C1 segment of cervical spinal cord (tissue), 14 donors: ENCODE measurements at regions not wholly inside any gene's neighbourhood (a gene's known extent, or its start where the extent isn't known, plus 50 kb on each side); places are given as distances from the start of the nearest gene placed in this dataset.
"Not testable (repeated sequence)": the region's sequence is repeated elsewhere in the genome, so short reads cannot be mapped to it uniquely, and the experiment has no call there.

Experiments used
- DNase-seq, 14 donors: peaks; one replicate each; lab custom pipeline; 2025; lab: John Stamatoyannopoulos, UW

DNA sequence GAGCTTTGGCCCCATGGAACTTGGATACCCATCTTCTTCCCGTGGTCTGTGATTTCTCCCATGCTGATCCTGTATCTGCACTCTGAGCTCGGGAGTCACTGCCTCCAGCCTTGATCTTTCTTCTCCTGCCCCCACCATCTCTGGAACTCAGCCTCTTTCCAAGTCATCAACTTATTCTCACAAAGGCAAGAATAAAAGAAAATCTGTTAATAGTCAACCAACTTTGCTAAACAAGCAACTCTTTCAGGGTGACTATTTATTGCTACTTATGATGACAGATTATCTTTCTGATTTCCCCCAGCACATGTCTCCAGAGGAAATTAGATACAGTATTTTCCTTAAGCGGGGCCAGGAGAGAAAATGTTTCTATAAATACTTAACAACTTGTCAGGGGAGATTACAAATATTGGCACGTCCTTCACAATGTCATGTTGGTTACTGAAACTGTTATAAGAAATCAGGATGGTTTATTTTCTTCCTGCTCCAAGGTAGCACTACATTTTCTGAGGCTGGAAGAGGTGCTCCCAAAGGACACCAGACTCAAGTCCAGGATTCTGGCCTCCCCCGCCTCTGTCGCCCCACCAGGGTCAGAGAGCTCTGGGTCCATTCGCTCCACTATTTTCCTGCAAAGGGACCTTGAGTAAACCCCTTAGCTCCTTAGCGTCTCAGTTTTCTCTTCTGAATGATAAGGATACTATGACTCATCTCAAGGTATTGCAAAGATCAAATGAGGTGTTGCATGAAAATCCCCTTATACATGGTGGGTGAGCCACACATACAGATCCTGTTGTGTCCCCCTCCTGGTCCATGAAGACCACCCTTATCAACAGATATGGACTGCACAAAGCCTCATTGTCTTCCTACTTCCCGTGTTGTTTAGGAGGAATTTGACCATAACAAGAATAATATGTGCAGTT lies 205.2 kb upstream of the WSCD1 start:
- no peak for DNase-seq

DNA sequence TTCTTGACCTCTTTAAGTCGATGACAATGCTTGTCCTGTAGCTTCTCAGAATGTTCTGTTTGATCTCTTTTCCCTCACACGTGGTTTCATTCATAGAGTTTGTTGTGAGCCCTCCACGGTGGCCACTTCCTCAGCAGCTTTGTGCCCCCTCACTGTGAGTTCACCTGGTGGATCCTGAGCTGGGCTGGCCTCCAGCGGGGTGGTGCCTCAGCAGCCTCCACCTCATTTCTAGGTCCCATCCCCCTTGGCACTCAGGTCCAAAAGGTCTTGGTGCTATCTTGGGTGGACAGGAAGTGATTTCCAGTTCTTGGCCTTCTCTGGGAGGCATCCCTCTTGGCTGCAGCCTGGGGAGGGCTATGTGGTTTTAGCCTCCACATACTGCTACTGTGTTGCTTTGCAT lies 203.2 kb upstream of the WSCD1 start:
- no peak for DNase-seq

DNA sequence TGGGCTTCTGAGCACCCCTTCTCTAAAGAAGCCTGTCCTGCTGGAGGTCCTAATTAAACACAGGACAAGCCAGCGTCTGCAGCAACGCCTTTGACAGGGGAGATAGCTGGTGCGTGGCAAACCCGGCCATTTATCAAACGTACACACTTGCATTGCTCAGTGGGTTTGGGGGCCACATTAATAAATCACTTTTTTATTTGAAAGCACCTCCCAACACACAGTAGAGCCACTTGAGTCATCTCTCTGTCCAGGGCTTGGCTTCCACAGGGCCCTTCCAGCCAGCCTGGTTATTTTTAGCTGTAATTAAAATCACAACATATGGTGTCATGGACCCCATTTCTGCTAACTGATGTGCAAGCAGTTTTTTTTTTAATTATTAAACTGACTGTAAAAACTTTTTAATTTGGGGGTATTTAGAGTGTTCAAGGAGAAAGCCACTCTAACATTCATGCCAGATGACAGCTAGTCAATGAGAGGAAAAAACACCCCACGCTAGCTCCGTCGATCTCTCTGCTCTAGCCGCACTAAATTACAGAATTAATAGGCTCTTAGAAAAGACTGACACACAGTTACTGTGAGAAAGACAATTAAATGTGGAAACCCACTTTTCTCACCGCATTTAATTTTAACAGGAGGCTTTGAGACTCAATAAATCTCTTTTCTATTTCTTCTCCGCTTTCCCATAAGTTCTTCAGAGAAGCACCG lies 201.0 kb upstream of the WSCD1 start:
- no peak for DNase-seq

DNA sequence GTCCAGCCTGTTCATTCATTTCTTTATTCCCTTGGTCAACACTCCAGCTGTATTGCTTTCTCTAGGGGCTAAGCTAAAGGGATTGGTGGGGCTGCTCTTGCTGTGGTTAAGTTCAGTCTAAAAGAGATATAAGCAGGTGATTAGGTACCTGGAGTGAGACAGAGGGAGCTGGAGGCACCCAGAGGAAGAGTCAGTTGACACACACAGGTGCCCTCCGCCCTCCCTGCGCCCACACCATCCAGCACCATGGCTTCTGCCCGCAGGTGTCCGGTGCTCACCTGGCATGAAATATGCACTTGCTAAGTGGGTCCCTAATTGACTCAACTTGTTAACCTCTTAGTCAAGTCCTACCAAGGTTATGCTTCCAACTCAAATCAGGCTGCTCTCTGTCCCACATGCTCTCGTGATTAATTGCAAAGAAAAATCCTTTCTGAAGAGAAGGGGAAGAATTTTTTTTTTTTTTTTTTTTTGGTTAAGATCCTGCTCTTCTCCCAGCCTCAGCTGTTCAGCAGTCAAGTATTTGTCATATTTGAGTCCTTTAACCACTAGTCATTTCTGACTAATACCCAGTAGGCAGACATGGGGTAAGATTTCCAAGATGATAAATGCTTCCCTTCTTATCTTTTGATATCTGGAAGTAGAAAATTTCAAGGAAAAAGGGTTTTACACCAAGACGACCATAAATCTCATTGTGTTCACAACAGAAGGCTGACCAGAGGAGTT lies 199.8 kb upstream of the WSCD1 start:
- DNase-seq = no peak

DNA sequence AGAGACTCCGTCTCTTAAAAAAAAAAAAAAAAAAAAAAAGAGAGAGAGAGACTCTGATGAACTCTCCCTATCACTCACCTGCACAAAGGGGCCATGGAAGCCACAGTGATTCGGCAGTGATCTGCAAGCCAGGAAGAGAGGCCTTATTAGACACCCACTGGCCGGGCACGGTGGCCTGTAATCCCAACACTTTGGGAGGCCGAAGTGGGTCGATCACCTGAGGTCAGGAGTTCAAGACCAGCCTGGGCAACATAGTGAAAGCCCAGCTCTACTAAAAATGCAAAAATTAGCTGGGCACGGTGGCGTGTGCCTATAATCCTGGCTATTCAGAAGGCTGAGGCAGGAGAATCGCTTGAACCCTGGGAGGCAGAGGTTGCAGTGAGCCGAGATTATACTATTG lies 198.5 kb upstream of the WSCD1 start:
- DNase-seq = no peak

DNA sequence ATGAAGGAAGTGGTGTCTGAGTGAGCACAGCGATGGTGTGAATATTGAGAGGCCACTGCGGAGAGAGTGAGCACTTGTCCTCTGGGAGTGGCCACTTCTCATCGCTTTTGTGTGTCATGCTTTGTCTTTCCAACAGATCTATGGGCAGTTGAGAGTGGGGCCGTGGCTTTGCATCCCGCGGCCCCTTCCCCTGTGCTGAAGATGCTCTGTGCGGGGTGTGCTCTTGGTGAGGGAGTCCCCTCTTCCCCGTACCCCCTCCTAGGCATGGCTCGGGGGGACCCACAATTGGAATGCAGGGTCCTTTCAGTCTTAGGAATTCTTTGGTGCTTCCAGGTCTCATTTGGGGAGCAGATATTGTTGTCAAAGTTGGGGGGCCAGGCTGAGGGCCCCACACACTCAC lies 197.3 kb upstream of the WSCD1 start:
- no peak for DNase-seq

DNA sequence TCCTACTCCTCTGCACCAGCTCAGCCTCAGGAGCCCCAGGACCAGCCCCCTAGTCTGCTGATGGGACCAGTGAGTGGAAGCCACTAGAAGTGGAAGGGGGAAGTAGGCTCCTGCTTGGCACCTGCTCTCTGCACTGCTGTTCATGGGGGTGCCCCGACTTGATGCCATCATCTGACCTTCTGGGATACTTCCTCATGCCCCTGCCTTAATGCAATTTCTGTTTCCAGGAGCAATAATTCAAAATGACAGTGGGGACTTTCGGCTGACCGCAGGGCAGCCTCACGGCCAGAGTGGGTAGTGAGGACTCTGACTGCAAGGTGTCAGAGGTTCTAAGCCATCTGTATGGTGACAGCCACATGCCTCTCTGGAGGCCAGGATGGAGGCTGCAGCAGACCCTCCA lies 196.4 kb upstream of the WSCD1 start:
- no peak for DNase-seq

DNA sequence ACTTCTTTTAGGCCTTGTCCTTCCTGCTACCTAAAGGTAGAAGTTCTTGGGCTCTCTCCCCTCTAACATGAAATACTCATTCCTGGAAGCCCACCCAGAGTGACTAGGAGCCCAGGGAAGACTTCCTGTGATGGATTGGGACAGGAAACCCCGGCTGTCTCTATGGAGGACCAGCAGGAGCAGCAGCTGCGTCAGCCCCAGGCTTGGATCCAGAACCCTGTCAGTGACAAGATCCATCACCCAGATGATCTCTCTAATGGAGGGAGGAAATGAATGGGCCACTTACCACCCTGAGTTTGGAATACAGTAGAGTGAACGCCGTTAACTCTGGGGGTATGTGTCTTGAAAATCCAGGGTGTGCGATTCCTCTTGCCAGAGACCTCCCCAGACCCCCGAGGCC lies 195.7 kb upstream of the WSCD1 start:
- DNase-seq = peak in 7 of 14 donors; percentile 7 to 52 (median 19)

DNA sequence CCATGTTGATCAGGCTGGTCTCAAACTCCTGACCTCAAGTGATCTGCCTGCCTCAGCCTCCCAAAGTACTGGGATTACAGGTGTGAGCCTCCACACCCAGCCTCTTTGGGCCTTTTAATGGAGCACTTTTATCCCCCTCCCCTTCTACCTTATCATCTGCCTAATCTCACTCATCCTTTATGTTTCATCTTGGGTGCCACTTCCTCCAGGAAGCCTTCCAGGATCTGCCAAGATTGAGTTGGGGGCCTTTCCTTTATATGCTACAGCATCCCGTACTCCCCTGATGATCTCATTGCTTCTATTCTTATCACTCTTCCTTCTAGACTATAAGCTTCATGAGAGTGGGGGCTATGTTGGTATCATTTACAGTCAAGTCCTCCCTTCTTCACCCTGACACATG lies 192.8 kb upstream of the WSCD1 start:
- no peak for DNase-seq

DNA sequence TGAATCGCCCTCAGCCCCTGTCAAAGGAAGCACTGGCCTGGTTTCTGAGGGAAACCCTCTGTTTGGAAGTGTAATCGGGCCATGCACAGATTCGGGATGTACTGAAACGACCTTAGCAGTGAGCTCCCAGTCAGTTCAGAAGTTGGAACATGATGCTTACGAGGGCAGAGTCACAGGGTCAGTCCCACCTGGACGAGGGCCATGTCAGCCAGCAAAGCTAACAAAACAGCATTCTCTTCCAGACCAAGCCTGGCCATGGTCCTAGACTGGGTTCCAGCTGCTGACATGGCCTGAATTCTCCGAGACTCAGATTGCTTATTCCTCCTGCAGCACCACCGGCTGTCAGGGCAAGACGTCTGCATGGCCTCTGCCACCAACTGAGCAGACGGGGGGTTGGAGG lies 192.2 kb upstream of the WSCD1 start:
- peak; percentile 3 to 86 (median 70) for DNase-seq

DNA sequence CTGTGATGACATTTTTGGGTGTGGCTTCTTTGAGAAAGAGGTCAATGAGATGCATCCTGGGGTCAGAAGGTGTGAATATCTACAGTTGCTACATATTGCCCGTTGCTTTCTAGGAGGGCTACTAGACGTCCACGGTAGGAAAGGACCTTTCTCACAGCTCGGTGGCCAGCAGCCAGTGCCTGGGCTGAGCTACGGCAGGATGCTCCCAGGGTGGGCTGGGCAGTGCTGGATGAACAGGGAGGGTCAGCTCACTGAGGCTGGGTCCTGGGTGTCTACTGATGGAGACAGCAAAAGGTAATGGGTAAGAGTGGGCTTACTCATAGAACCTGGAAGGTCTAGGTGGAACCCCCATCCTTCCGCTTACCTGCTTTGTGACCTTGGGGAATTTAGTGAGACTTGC lies 188.3 kb upstream of the WSCD1 start:
- no peak for DNase-seq

DNA sequence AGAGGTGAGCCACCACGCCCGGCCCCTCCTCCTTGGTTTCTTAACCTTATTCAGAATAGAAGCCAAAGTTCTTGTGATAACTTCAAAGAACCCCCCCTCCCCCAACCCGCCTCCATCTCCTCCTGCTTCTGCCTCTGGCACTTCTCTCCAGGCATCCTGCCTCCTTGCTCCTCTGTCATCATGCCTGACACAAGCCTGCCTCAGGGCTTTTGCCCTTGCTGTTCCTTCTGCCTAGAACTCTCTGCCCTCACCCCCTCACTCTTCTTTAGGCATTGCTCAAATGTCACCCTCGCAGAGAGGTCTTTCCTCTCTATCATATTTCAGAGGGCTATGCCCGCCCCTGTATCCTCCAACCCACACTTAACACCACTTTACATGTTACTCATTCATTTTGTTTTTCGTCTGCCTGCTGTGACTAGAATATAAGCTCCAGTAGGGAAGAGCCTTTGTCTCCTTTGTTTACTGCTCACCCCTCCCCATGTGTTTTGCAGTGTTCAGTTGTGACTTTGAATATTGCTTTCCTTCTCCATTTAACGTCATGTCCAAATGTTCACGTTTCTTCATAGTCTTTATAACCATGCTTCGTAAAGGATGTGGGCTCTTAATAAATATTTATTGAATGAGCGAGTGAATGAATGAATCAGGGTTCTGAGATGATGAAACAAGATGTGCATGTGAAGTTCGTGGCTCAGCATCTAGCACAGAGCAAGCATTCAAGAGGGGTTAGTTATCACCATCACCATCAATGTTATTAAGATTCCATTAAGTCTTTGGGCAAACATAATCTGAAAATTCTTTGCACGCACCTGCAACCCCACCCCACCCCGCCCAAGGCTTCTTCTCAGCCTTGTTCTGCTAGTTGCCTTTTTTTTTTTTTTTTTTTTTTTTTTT lies 186.2 kb upstream of the WSCD1 start:
- DNase-seq = no peak

DNA sequence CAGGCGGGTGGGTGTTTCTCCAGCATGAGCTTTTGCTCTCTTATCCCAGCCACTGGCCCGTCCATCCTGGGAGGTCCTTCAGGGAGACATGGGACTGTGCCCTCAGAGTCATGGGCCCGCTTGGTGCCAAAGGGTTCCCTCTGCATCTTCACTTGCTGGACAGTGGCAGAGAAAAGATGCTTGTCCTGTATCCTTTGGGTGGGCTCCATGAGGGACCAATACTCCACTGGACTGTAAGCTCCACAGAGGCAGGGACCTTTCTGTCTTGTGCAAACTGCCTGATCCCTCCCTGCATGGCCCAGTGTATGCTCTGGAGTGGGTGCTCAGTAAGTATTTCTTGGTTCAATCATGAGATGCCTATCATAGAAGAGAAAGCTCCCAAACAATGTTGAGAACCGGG lies 184.8 kb upstream of the WSCD1 start:
- DNase-seq = no peak

DNA sequence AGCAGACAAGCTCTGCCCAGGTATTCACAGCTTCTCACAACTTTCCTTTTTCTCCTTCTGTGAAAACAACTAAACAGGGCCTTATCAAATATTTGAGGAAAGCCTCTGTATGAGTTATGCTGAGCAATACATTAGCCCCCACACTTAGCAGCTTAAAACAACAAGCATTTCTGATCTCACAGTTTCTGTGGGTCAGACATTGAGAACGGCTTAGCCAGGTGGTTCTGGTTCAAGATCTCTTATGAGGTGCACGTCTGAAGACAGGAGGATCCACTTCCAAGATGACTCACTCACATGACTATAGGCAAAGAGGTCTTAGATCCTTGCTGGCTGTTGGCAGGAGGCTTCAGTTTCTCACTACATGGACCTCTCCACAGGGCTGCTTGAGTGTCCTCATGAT lies 181.4 kb upstream of the WSCD1 start:
- DNase-seq = no peak

DNA sequence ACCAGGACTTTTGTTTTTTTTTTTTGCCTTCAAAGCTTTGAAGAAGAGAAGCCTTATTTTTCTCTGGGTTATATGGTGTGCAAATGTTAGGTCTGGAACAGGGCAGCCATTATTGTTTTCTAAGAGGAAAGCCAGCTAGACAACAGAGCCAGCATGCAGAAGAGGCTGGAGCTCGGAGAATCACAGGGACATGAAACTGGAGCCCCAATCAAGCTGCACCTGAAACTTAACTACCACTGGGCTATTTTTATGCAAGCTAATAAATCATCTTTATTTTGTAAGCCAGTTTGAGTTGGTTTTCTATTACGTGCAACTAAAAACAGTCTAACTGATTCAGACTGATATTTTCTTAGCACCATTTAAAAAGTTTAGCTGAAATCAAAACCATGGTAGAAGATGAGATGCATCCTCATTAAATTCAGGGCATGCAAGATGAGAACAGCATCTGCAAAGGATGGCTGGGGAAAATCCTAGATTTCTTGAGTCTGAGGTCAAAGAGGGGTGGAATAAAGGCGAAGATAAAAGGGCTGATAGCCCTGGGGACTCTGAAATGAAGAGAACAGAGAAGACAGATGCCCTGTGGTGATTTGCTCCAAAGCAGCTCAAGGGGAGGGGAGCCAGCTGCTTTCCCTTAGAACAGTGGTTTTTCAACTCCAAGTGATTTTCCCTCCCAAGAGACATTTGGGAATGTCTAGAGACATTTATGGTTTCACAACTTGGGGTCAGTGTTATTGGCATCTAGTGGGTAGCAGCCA lies 177.1 kb upstream of the WSCD1 start:
- DNase-seq = peak in 4 of 14 donors; percentile 21 to 45 (median 30)

DNA sequence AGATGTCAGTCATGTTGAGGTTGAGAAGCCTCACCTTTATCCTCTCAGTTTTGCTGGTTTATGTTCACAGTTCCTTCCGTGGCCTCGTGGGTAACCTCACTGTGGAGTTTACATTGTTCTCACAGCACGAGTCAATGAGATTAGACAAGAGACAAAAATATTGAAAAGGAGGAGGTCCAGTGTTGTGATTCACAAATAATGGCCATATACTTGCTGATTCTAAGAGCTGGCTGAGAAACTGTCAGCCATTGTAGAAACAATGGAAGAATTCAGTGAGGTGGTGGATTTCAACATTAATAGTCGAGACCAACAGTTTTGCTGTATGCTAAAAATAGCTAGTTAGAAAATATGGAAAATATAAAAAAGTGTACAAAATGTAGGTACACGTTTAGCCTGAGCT lies 176.4 kb upstream of the WSCD1 start:
- no peak for DNase-seq

DNA sequence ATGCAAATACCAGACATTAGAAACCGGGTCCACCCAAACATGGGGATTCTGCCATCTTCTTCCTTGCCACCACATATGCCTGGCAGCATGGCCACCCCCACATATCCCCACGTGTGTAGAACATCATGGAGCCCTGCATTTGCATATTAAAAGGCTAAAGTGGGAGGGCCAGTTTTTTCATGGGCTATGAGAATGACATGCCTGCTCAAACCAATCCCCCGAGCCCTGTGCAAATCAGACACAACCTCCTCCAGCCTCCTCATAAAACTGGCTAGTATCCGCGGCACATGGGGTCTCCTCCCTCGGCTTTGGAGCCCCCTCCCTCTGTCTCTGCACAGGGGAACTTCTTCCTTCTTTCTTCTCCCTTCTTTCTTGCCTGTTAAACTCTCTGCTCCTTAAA lies 174.9 kb upstream of the WSCD1 start:
- DNase-seq = no peak

DNA sequence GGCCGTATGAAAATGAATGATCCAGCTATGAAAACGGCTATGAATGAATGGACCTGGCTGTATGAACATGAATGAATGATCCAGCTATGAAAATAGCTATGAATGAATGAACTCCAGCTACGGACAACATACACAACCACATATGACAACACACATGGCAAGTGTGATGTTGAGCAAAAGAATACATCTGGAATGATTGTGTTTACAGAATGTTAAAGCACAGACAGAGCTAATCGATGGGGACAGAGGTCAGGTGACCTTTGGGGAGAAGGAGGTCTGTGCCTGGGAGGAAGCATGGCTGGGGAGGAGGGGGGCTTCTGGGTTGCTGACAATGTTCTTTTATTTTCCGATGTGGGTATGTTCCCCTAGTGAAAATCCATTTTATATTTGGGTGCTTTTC lies 174.0 kb upstream of the WSCD1 start:
- DNase-seq = no peak

DNA sequence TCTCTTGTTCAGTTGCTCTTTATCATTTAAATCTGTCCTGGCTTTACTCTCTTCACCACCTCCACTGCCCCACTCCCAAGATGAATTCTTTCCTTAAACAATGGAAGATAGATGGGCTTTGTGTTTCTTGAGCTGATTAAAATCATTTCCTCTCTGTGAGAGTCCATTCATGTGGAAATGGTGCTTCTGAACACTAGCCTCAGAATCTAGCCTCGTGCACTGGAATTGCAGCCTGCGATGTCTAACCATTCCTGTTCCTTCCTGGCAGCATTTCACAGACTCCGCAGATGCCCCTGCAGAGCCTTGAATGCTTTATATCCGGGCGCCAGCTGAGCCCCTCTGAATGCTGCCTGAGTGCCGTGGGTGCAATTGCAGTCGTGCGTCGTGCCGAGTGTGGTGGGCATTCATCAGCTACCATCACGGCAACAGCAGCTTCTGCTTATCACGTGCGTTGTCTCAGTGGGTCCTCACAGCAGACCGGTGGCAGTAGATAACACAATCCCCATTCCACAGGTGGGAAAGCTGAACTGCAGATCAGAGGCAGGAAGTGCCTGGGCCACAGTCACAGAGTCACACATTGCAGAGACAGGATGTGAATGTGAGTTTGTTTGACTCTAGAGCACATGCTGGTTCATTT lies 172.8 kb upstream of the WSCD1 start:
- DNase-seq = peak in 1 of 14 donors; percentile 11

DNA sequence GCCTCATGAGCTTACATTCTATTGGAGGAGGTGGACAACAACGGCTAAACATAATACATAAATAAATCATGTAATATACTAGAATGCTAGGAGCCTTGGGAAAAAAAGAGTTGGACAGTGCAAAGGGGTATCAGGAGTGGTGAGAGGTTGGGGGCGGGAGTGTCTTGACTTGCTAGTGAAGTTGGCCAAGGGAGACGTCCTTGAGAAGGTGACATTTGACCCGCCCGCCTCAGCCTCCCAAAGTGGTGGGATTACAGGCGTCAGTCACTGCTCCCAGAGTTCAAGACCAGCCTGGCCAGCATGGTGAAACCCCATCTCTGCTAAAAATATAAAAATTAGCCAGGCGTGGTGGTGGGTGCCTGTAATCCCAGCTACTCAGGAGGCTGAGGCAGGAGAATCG lies 172.2 kb upstream of the WSCD1 start:
- not testable (repeated sequence) for DNase-seq
